ENCODE measurements at regions not wholly inside any gene's neighbourhood (a gene's known extent, or its start where the extent isn't known, plus 50 kb on each side); places are given as distances from the start of the nearest gene placed in this dataset.

GRCh38 chr1:208369658-208370057 lies 125.5 kb upstream of the PLXNA2 start:
- DNase-seq (ENCODE audit: low read depth, low spot score) = no peak
- WGBS (ENCODE audit: insufficient coverage, insufficient read length) = no CpG with 5 or more reads among the region's 2 CpGs
- H3K9me3 ChIP-seq (ENCODE audit: control insufficient read depth, insufficient read depth, low read length) = no peaks in the 10 kb centered on the region
- H3K4me3 ChIP-seq (ENCODE audit: low read length) = no peak overlapping the region
- peaks cover 3% of the 10 kb centered on the region; the same call in 1 of the 2 replicates for H3K4me1 ChIP-seq (ENCODE audit: control insufficient read depth, insufficient read depth, low read length)
- H3K27ac ChIP-seq (ENCODE audit: low read length) = no peak overlapping the region
- no peaks in the 10 kb centered on the region for H3K36me3 ChIP-seq (ENCODE audit: control insufficient read depth, insufficient read depth, low read length)
- H3K27me3 ChIP-seq (ENCODE audit: control insufficient read depth, insufficient read depth, low read length) = no peaks in the 10 kb centered on the region

- WGBS (ENCODE audit: insufficient coverage, insufficient read length) = no CpG with 5 or more reads among the region's 6 CpGs
- no peaks in the 10 kb centered on the region; the same call in 1 of the 2 replicates for H3K27me3 ChIP-seq (ENCODE audit: control insufficient read depth, insufficient read depth, low read length)
Observed at GRCh38 chr1:208374391-208374941, 130.3 kb upstream of the PLXNA2 start.

GRCh38 chr1:208381481-208381880 lies 137.3 kb upstream of the PLXNA2 start:
- Histone ChIP-seq H3K36me3 (ENCODE audit: control insufficient read depth, insufficient read depth, low read length) (no peaks in the 10 kb centered on the region), H3K27ac (ENCODE audit: low read length) (no peak overlapping the region), H3K4me3 (ENCODE audit: low read length) (no peak overlapping the region), H3K9me3 (ENCODE audit: control insufficient read depth, insufficient read depth, low read length) (no peaks in the 10 kb centered on the region), H3K4me1 (ENCODE audit: control insufficient read depth, insufficient read depth, low read length) (no peaks in the 10 kb centered on the region), H3K27me3 (ENCODE audit: control insufficient read depth, insufficient read depth, low read length) (no peaks in the 10 kb centered on the region; the same call in 1 of the 2 replicates)
- no CpG with 5 or more reads among the region's 1 CpG for WGBS (ENCODE audit: insufficient coverage, insufficient read length)
- no peak for DNase-seq (ENCODE audit: low read depth, low spot score)

More at GRCh38 chr1:208374391-208374941, 130.3 kb upstream of the PLXNA2 start:
- Histone ChIP-seq H3K4me3 (ENCODE audit: low read length) (no peak overlapping the region), H3K27ac (ENCODE audit: low read length) (no peak overlapping the region), H3K4me1 (ENCODE audit: control insufficient read depth, insufficient read depth, low read length) (peaks cover 4% of the 10 kb centered on the region; the same call in 1 of the 2 replicates), H3K9me3 (ENCODE audit: control insufficient read depth, insufficient read depth, low read length) (no peaks in the 10 kb centered on the region), H3K36me3 (ENCODE audit: control insufficient read depth, insufficient read depth, low read length) (no peaks in the 10 kb centered on the region)
- peak; percentile 4 for DNase-seq (ENCODE audit: low read depth, low spot score)

GRCh38 chr1:208387908-208388811 lies 144.0 kb upstream of the PLXNA2 start:
- Histone ChIP-seq H3K36me3 (ENCODE audit: control insufficient read depth, insufficient read depth, low read length) (no peaks in the 10 kb centered on the region), H3K4me3 (ENCODE audit: low read length) (no peak overlapping the region), H3K27me3 (ENCODE audit: control insufficient read depth, insufficient read depth, low read length) (no peaks in the 10 kb centered on the region), H3K4me1 (ENCODE audit: control insufficient read depth, insufficient read depth, low read length) (no peaks in the 10 kb centered on the region), H3K27ac (ENCODE audit: low read length) (no peak overlapping the region), H3K9me3 (ENCODE audit: control insufficient read depth, insufficient read depth, low read length) (no peaks in the 10 kb centered on the region)
- WGBS (ENCODE audit: insufficient coverage, insufficient read length) = no CpG with 5 or more reads among the region's 9 CpGs
- no peak for DNase-seq (ENCODE audit: low read depth, low spot score)

GRCh38 chr1:208393416-208393815 lies 149.2 kb upstream of the PLXNA2 start:
- H3K27ac ChIP-seq (ENCODE audit: low read length) = no peak overlapping the region
- no CpG with 5 or more reads among the region's 3 CpGs for WGBS (ENCODE audit: insufficient coverage, insufficient read length)
- no peak for DNase-seq (ENCODE audit: low read depth, low spot score)
- no peaks in the 10 kb centered on the region for H3K36me3 ChIP-seq (ENCODE audit: control insufficient read depth, insufficient read depth, low read length)
- H3K27me3 ChIP-seq (ENCODE audit: control insufficient read depth, insufficient read depth, low read length) = no peaks in the 10 kb centered on the region
- no peaks in the 10 kb centered on the region for H3K9me3 ChIP-seq (ENCODE audit: control insufficient read depth, insufficient read depth, low read length)
- H3K4me1 ChIP-seq (ENCODE audit: control insufficient read depth, insufficient read depth, low read length) = no peaks in the 10 kb centered on the region
- no peak overlapping the region for H3K4me3 ChIP-seq (ENCODE audit: low read length)

GRCh38 chr1:208393826-208394225 lies 149.6 kb upstream of the PLXNA2 start:
- Histone ChIP-seq H3K27ac (ENCODE audit: low read length) (no peak overlapping the region), H3K9me3 (ENCODE audit: control insufficient read depth, insufficient read depth, low read length) (no peaks in the 10 kb centered on the region), H3K27me3 (ENCODE audit: control insufficient read depth, insufficient read depth, low read length) (no peaks in the 10 kb centered on the region), H3K4me3 (ENCODE audit: low read length) (no peak overlapping the region), H3K4me1 (ENCODE audit: control insufficient read depth, insufficient read depth, low read length) (no peaks in the 10 kb centered on the region), H3K36me3 (ENCODE audit: control insufficient read depth, insufficient read depth, low read length) (no peaks in the 10 kb centered on the region)
- WGBS (ENCODE audit: insufficient coverage, insufficient read length) = no CpG with 5 or more reads among the region's 1 CpG
- DNase-seq (ENCODE audit: low read depth, low spot score) = no peak

- no peak overlapping the region for H3K27ac ChIP-seq (ENCODE audit: low read length)
- no CpG with 5 or more reads among the region's 5 CpGs for WGBS (ENCODE audit: insufficient coverage, insufficient read length)
- no peak for DNase-seq (ENCODE audit: low read depth, low spot score)
- no peaks in the 10 kb centered on the region for H3K4me1 ChIP-seq (ENCODE audit: control insufficient read depth, insufficient read depth, low read length)
- H3K27me3 ChIP-seq (ENCODE audit: control insufficient read depth, insufficient read depth, low read length) = no peaks in the 10 kb centered on the region
- H3K9me3 ChIP-seq (ENCODE audit: control insufficient read depth, insufficient read depth, low read length) = no peaks in the 10 kb centered on the region
- H3K36me3 ChIP-seq (ENCODE audit: control insufficient read depth, insufficient read depth, low read length) = no peaks in the 10 kb centered on the region
- H3K4me3 ChIP-seq (ENCODE audit: low read length) = no peak overlapping the region
Observed at GRCh38 chr1:208397286-208397685, 153.1 kb upstream of the PLXNA2 start.

- H3K27ac ChIP-seq (ENCODE audit: low read length) = no peak overlapping the region
- whole genome bisulfite sequencing (ENCODE audit: insufficient coverage, insufficient read length) = no CpG with 5 or more reads among the region's 2 CpGs
- no peak overlapping the region for H3K4me3 ChIP-seq (ENCODE audit: low read length)
- H3K36me3 ChIP-seq (ENCODE audit: control insufficient read depth, insufficient read depth, low read length) = no peaks in the 10 kb centered on the region
- H3K27me3 ChIP-seq (ENCODE audit: control insufficient read depth, insufficient read depth, low read length) = no peaks in the 10 kb centered on the region
- H3K4me1 ChIP-seq (ENCODE audit: control insufficient read depth, insufficient read depth, low read length) = no peaks in the 10 kb centered on the region
- no peaks in the 10 kb centered on the region for H3K9me3 ChIP-seq (ENCODE audit: control insufficient read depth, insufficient read depth, low read length)
- DNase-seq (ENCODE audit: low read depth, low spot score) = no peak
Observed at GRCh38 chr1:208405014-208405413, 160.8 kb upstream of the PLXNA2 start.

- H3K36me3 ChIP-seq (ENCODE audit: control insufficient read depth, insufficient read depth, low read length) = no peaks in the 10 kb centered on the region
- no peaks in the 10 kb centered on the region for H3K27me3 ChIP-seq (ENCODE audit: control insufficient read depth, insufficient read depth, low read length)
- H3K27ac ChIP-seq (ENCODE audit: low read length) = no peak overlapping the region
- DNase-seq (ENCODE audit: low read depth, low spot score) = no peak
- no peaks in the 10 kb centered on the region for H3K4me1 ChIP-seq (ENCODE audit: control insufficient read depth, insufficient read depth, low read length)
- H3K9me3 ChIP-seq (ENCODE audit: control insufficient read depth, insufficient read depth, low read length) = no peaks in the 10 kb centered on the region
- H3K4me3 ChIP-seq (ENCODE audit: low read length) = no peak overlapping the region
- WGBS (ENCODE audit: insufficient coverage, insufficient read length) = no CpG with 5 or more reads among the region's 3 CpGs
Observed at GRCh38 chr1:208409176-208409575, 165.0 kb upstream of the PLXNA2 start.

GRCh38 chr1:208410409-208410808 lies 166.2 kb upstream of the PLXNA2 start:
- Histone ChIP-seq H3K4me1 (ENCODE audit: control insufficient read depth, insufficient read depth, low read length) (no peaks in the 10 kb centered on the region), H3K36me3 (ENCODE audit: control insufficient read depth, insufficient read depth, low read length) (no peaks in the 10 kb centered on the region), H3K4me3 (ENCODE audit: low read length) (no peak overlapping the region), H3K9me3 (ENCODE audit: control insufficient read depth, insufficient read depth, low read length) (no peaks in the 10 kb centered on the region), H3K27me3 (ENCODE audit: control insufficient read depth, insufficient read depth, low read length) (no peaks in the 10 kb centered on the region), H3K27ac (ENCODE audit: low read length) (no peak overlapping the region)
- no CpG with 5 or more reads among the region's 5 CpGs for WGBS (ENCODE audit: insufficient coverage, insufficient read length)
- DNase-seq (ENCODE audit: low read depth, low spot score) = no peak
